IMR-90 (cell line): ENCODE measurements at regions not wholly inside any gene's neighbourhood (a gene's known extent, or its start where the extent isn't known, plus 50 kb on each side); places are given as distances from the start of the nearest gene placed in this dataset.

Experiments used
- ATAC-seq: fragments of 200-7000 bp; cut with Tn5 transposase; 2 replicates; pipeline ENCODE4 v1.9.1; 2020; ENCODE audit warnings: low read depth, mild to moderate bottlenecking, moderate library complexity
- BruUV-seq: library from RNA; stranded (reverse); fragments of 400-500 nt; replicated peaks from 2 replicates; lab custom pipeline; 2021; lab: Mats Ljungman, UMichigan
- CTCF ChIA-PET: fragments of 300-600 bp; formaldehyde crosslinking; extraction: SDS; loops from one replicate; lab custom pipeline; 2021; ENCODE audit warnings: antibody characterized with exemption; lab: Yijun Ruan, JAX
- POLR2A ChIA-PET: fragments of 300-600 bp; sonication (Branson Sonifier 250); formaldehyde crosslinking; loops from one replicate; lab custom pipeline; 2022; ENCODE audit warnings: antibody characterized with exemption; ENCODE audit not compliant: unreplicated experiment; lab: Charles Lee
- DNase-seq: peaks from one replicate; pipeline ENCODE4 v3.0.0; 2013
- H2AFZ ChIP-seq: replicated peaks from 2 replicates; pipeline ENCODE3; 2013; ENCODE audit warnings: low read length, mild to moderate bottlenecking; ENCODE audit not compliant: poor library complexity
- H2AK5ac ChIP-seq: 2 replicates; pipeline ENCODE4 v1.6.1; 2013; ENCODE audit warnings: low read depth, low read length, inconsistent platforms
- H2AK9ac ChIP-seq: replicated peaks from 2 replicates; pipeline ENCODE3; 2013; ENCODE audit warnings: mild to moderate bottlenecking, low read depth, low read length, moderate library complexity; ENCODE audit not compliant: poor library complexity
- H2BK120ac ChIP-seq: 2 replicates; pipeline ENCODE4 v1.6.1; 2013; ENCODE audit warnings: low read depth, low read length, inconsistent platforms
- H2BK15ac ChIP-seq: 3 replicates; pipeline ENCODE4 v1.6.1; 2013; ENCODE audit warnings: low read depth, low read length, inconsistent platforms
- H2BK20ac ChIP-seq: 2 replicates; pipeline ENCODE4 v1.6.1; 2013; ENCODE audit warnings: low read depth, mild to moderate bottlenecking, inconsistent platforms, low read length, moderate library complexity
- H2BK5ac ChIP-seq: 2 replicates; pipeline ENCODE4 v1.6.1; 2013; ENCODE audit warnings: mild to moderate bottlenecking, low read depth, low read length, inconsistent platforms; ENCODE audit not compliant: poor library complexity, severe bottlenecking
- H3K14ac ChIP-seq: replicated peaks from 2 replicates; pipeline ENCODE4 v1.6.1; 2013; ENCODE audit warnings: low read depth, low read length, inconsistent platforms
- H3K18ac ChIP-seq: 2 replicates; pipeline ENCODE4 v1.6.1; 2013; ENCODE audit warnings: low read depth, low read length, control low read depth
- H3K23ac ChIP-seq: 2 replicates; pipeline ENCODE4 v1.6.1; 2013; ENCODE audit warnings: low read depth, low read length, inconsistent platforms
- H3K27ac ChIP-seq: 2 replicates; pipeline ENCODE4 v1.5.1; 2013; ENCODE audit warnings: mild to moderate bottlenecking, control low read depth, low read length; ENCODE audit not compliant: insufficient read depth
- H3K27me3 ChIP-seq: 2 replicates; pipeline ENCODE4 v1.6.1; 2013; ENCODE audit warnings: low read length; ENCODE audit not compliant: control insufficient read depth, insufficient read depth
- H3K36me3 ChIP-seq: 2 replicates; pipeline ENCODE4 v1.6.1; 2013; ENCODE audit warnings: low read length, mixed read lengths; ENCODE audit not compliant: control insufficient read depth, insufficient read depth
- H3K4ac ChIP-seq: 2 replicates; pipeline ENCODE4 v1.6.1; 2013; ENCODE audit warnings: low read depth, low read length, inconsistent platforms
- H3K4me1 ChIP-seq: 2 replicates; pipeline ENCODE4 v1.6.1; 2013; ENCODE audit warnings: low read length, mixed read lengths; ENCODE audit not compliant: control insufficient read depth, insufficient read depth
- H3K4me2 ChIP-seq: 2 replicates; pipeline ENCODE4 v1.6.1; 2013; ENCODE audit warnings: low read depth, mild to moderate bottlenecking, control low read depth, low read length, moderate library complexity
- H3K4me3 ChIP-seq: 2 replicates; pipeline ENCODE4 v1.5.1; 2013; ENCODE audit warnings: low read depth, mild to moderate bottlenecking, control low read depth, low read length, moderate library complexity; ENCODE audit not compliant: insufficient read depth
- H3K56ac ChIP-seq: 2 replicates; pipeline ENCODE4 v1.6.1; 2013; ENCODE audit warnings: low read length, inconsistent platforms; ENCODE audit not compliant: insufficient read depth; ENCODE audit errors: extremely low read depth
- H3K79me1 ChIP-seq, 2 experiments: 2 replicates each; pipeline ENCODE4 v1.6.1; 2013; ENCODE audit warnings: low read length in 2 of 2, inconsistent platforms in 1 of 2, low read depth in 1 of 2
- H3K9ac ChIP-seq: 2 replicates; pipeline ENCODE4 v1.6.1; 2013; ENCODE audit warnings: low read depth, low read length, control low read depth
- H3K9me1 ChIP-seq: 2 replicates; pipeline ENCODE4 v1.6.1; 2013; ENCODE audit warnings: low read length, inconsistent platforms; ENCODE audit not compliant: insufficient read depth
- H3K9me3 ChIP-seq: 2 replicates; pipeline ENCODE4 v1.6.1; 2013; ENCODE audit warnings: low read length; ENCODE audit not compliant: control insufficient read depth, insufficient read depth
- H4K20me1 ChIP-seq: 2 replicates; pipeline ENCODE4 v1.6.1; 2013; ENCODE audit warnings: low read length, inconsistent platforms; ENCODE audit not compliant: insufficient read depth
- H4K5ac ChIP-seq: 2 replicates; pipeline ENCODE4 v1.6.1; 2013; ENCODE audit warnings: mild to moderate bottlenecking, low read depth, low read length, control low read depth
- H4K8ac ChIP-seq, 2 experiments: 2 replicates each; pipeline ENCODE4 v1.6.1; 2013; ENCODE audit warnings: low read depth in 2 of 2, low read length in 2 of 2, control low read depth in 1 of 2, inconsistent platforms in 1 of 2
- H4K91ac ChIP-seq: 2 replicates; pipeline ENCODE4 v1.6.1; 2013; ENCODE audit warnings: low read depth, low read length, inconsistent platforms; ENCODE audit not compliant: insufficient read depth
- FOS ChIP-seq: fragments of 150-350 bp; IDR thresholded peaks from 2 replicates; pipeline ENCODE4 v1.6.1; 2016; ENCODE audit warnings: low read depth, low read length
- WGBS, 2 experiments: methylation state at CpG; one replicate each; pipeline versions ENCODE4 v1.1.5 to v1.1.7; 2013; ENCODE audit warnings: missing lambda C conversion rate in 2 of 2; ENCODE audit not compliant: insufficient read length in 1 of 2; ENCODE audit errors: extremely low coverage in 2 of 2; 5-methylcytosine and 5-hydroxymethylcytosine counted together
- dilution Hi-C: fragments of 300-500 bp; cut with HindIII; formaldehyde crosslinking; loops from one replicate; pipeline ENCODE4 v1.14.3; 2018; ENCODE audit warnings: low sequenced_read_pairs; ENCODE audit not compliant: unreplicated experiment
- in situ Hi-C: fragments of 300-500 bp; cut with MboI; formaldehyde crosslinking; loops from 3 replicates; pipeline ENCODE4 v1.14.3; 2019; ENCODE audit warnings: low sequenced_read_pairs, inconsistent platforms, mixed read lengths
- intact Hi-C: fragments of 100-400 bp; cut with micrococcal nuclease; formaldehyde crosslinking; loops from 2 replicates; pipeline ENCODE4 v1.10.0; 2022

- Histone ChIP-seq H2BK5ac (no peak overlapping the region), H2BK120ac (no peak overlapping the region), H2AFZ (no peak overlapping the region), H3K14ac (no peak overlapping the region), H4K5ac (no peak overlapping the region), H3K4me3 (no peak overlapping the region), H3K56ac (no peak overlapping the region), H3K4me1 (no peaks in the 10 kb centered on the region; the same call in 1 of the 2 replicates), H3K9ac (no peak overlapping the region), H3K36me3 (no peaks in the 10 kb centered on the region), H3K4ac (no peak overlapping the region), H3K79me1 (no peaks in the 10 kb centered on the region), H3K27me3 (no peaks in the 10 kb centered on the region), H2BK15ac (no peak overlapping the region), H2AK9ac (no peak overlapping the region), H3K4me2 (no peak overlapping the region), H3K9me1 (no peaks in the 10 kb centered on the region), H4K91ac (no peak overlapping the region), H2AK5ac (no peak overlapping the region), H2BK20ac (no peak overlapping the region), H3K27ac (no peak overlapping the region), H4K8ac (no peak overlapping the region), H4K20me1 (no peaks in the 10 kb centered on the region), H3K23ac (no peak overlapping the region), H3K18ac (no peak overlapping the region), H3K9me3 (no peaks in the 10 kb centered on the region)
- ChIA-PET CTCF (no interaction called here), POLR2A (no interaction called here)
- dilution Hi-C loops, result no loop called here
- DNase-seq (no peak), ATAC-seq (no peak)
- intact Hi-C loops, result no loop called here
- in situ Hi-C loops, result no loop called here
- BruUV-seq, result no TSS peak
- WGBS, 2 experiments, result no CpG with 5 or more reads among the region's 2 CpGs
- TF ChIP-seq FOS, result no peak
Observed at GRCh38 chr1:56395776-56396175, 183.6 kb downstream of the PLPP3 start.
